ENCODE measurements at regions not wholly inside any gene's neighbourhood (a gene's known extent, or its start where the extent isn't known, plus 50 kb on each side); places are given as distances from the start of the nearest gene placed in this dataset.

DNA sequence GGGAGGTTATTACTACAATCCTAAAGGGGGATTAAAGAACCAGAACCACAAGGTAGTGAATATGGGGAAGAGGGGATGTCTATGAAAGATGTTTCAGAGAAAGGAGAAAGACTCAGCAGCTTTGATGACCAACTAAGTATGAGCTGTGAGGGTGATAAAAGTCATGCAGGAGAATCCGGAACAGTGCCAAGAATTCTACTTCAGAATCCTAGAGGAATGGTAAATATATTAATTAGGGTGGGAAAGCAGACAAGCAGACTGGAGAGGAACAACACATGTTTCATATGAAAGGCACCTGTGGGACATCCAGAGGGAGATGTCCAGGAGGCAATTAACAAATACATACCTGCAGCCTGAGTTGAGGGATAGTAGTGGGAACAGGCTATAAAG is 642.2 kb upstream of the DIPK2B start:
- Histone ChIP-seq H3K4me1 (ENCODE audit: control insufficient read depth, low read depth, low read length) (no peaks in the 10 kb centered on the region), H3K36me3 (ENCODE audit: control insufficient read depth, low read depth, low read length) (peaks cover 54% of the 10 kb centered on the region)

DNA sequence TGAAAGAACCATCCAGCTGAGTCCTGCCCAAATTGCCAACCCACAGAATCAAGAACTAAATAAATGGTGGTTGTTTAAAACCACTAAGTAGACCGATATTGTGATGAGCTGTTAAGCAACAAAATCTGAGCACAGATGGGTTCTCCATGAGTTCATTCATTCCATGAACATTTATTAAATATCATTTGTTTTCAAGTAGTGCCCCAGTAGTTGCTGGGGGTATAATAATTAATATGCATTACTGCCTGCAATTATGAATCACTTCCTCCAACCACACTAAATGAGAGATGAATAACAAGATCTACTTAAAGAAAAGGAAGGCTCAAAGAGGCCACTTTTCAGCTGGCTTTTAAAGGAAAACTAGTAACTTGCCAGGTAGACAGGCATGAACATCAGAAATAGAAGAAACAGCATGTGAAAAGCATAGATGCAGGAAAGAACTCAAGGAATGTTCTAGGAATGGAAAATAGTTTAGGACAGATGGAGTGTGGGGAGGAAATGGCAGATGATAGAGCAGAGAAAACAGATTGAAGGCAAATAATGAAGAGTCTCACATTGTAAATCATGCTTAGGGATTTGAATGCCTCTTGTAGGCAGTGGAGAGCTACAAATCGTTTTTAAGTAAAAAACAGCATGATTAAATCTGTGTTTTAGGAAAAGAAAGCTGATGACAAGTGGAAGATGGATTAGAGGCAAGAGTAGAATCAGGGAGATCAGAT is 641.7 kb upstream of the DIPK2B start:
- Histone ChIP-seq H3K9me3 (ENCODE audit: control insufficient read depth, low read depth, low read length) (peaks cover 18% of the 10 kb centered on the region), H3K27me3 (ENCODE audit: control insufficient read depth, insufficient read depth, low read length) (no peaks in the 10 kb centered on the region), H3K9ac (ENCODE audit: low read length) (no peak overlapping the region), H3K4me1 (ENCODE audit: control insufficient read depth, low read depth, low read length) (no peaks in the 10 kb centered on the region), H3K27ac (ENCODE audit: low read length) (no peak overlapping the region), H3K36me3 (ENCODE audit: control insufficient read depth, low read depth, low read length) (peaks cover 50% of the 10 kb centered on the region), H3K4me3 (ENCODE audit: low read length) (no peak overlapping the region)

More for the DNA sequence above, 642.2 kb upstream of the DIPK2B start:
- Histone ChIP-seq H3K9me3 (ENCODE audit: control insufficient read depth, low read depth, low read length) (peaks cover 18% of the 10 kb centered on the region), H3K27me3 (ENCODE audit: control insufficient read depth, insufficient read depth, low read length) (no peaks in the 10 kb centered on the region), H3K27ac (ENCODE audit: low read length) (no peak overlapping the region), H3K4me3 (ENCODE audit: low read length) (no peak overlapping the region), H3K9ac (ENCODE audit: low read length) (no peak overlapping the region)

GRCh38 chrX:45840411-45840950 is 639.8 kb upstream of the DIPK2B start:
- H3K27ac ChIP-seq (ENCODE audit: low read length): no peak overlapping the region
- no peak overlapping the region for H3K4me3 ChIP-seq (ENCODE audit: low read length)
- H3K9ac ChIP-seq (ENCODE audit: low read length): no peak overlapping the region
- H3K4me1 ChIP-seq (ENCODE audit: control insufficient read depth, low read depth, low read length): no peaks in the 10 kb centered on the region
- peaks cover 32% of the 10 kb centered on the region for H3K36me3 ChIP-seq (ENCODE audit: control insufficient read depth, low read depth, low read length)
- H3K9me3 ChIP-seq (ENCODE audit: control insufficient read depth, low read depth, low read length): peaks cover 15% of the 10 kb centered on the region
- no peaks in the 10 kb centered on the region for H3K27me3 ChIP-seq (ENCODE audit: control insufficient read depth, insufficient read depth, low read length)

DNA sequence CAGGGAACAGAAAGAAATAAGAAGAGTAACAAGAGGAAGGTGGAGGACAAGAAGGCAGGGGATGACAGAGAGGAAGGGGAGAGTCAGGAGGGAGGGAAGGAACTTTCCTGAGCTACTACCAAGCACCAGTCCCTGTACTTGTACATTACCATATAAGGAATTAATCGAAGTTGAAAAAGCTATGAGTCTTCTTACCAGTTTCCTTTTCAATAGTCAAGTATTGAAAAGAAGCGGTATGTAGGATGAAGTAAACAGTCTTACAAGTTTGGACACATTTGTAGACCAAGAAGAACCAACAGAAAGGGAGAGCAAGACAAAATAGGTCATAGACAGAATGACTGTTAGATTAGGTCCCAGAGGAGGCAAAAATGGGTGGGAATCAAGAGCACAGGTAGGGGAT is 629.7 kb upstream of the DIPK2B start:
- Histone ChIP-seq H3K9me3 (ENCODE audit: control insufficient read depth, low read depth, low read length) (peaks cover 25% of the 10 kb centered on the region), H3K4me3 (ENCODE audit: low read length) (no peak overlapping the region), H3K4me1 (ENCODE audit: control insufficient read depth, low read depth, low read length) (peaks cover 5% of the 10 kb centered on the region), H3K9ac (ENCODE audit: low read length) (no peak overlapping the region), H3K36me3 (ENCODE audit: control insufficient read depth, low read depth, low read length) (peaks cover 14% of the 10 kb centered on the region), H3K27ac (ENCODE audit: low read length) (no peak overlapping the region), H3K27me3 (ENCODE audit: control insufficient read depth, insufficient read depth, low read length) (no peaks in the 10 kb centered on the region)

GRCh38 chrX:45824471-45824870 is 623.8 kb upstream of the DIPK2B start:
- Histone ChIP-seq H3K4me1 (ENCODE audit: control insufficient read depth, low read depth, low read length) (no peaks in the 10 kb centered on the region), H3K4me3 (ENCODE audit: low read length) (no peak overlapping the region), H3K9me3 (ENCODE audit: control insufficient read depth, low read depth, low read length) (peaks cover 19% of the 10 kb centered on the region), H3K36me3 (ENCODE audit: control insufficient read depth, low read depth, low read length) (peaks cover 23% of the 10 kb centered on the region), H3K27me3 (ENCODE audit: control insufficient read depth, insufficient read depth, low read length) (no peaks in the 10 kb centered on the region), H3K27ac (ENCODE audit: low read length) (no peak overlapping the region), H3K9ac (ENCODE audit: low read length) (no peak overlapping the region)

GRCh38 chrX:45823536-45823935 is 622.9 kb upstream of the DIPK2B start:
- no peak overlapping the region for H3K9ac ChIP-seq (ENCODE audit: low read length)
- H3K27me3 ChIP-seq (ENCODE audit: control insufficient read depth, insufficient read depth, low read length): no peaks in the 10 kb centered on the region
- H3K36me3 ChIP-seq (ENCODE audit: control insufficient read depth, low read depth, low read length): peaks cover 27% of the 10 kb centered on the region
- no peak overlapping the region for H3K4me3 ChIP-seq (ENCODE audit: low read length)
- no peaks in the 10 kb centered on the region for H3K4me1 ChIP-seq (ENCODE audit: control insufficient read depth, low read depth, low read length)
- H3K27ac ChIP-seq (ENCODE audit: low read length): no peak overlapping the region
- peaks cover 14% of the 10 kb centered on the region for H3K9me3 ChIP-seq (ENCODE audit: control insufficient read depth, low read depth, low read length)

GRCh38 chrX:45822124-45822523 is 621.4 kb upstream of the DIPK2B start:
- peaks cover 17% of the 10 kb centered on the region for H3K9me3 ChIP-seq (ENCODE audit: control insufficient read depth, low read depth, low read length)
- H3K27me3 ChIP-seq (ENCODE audit: control insufficient read depth, insufficient read depth, low read length): no peaks in the 10 kb centered on the region
- peaks cover 27% of the 10 kb centered on the region for H3K36me3 ChIP-seq (ENCODE audit: control insufficient read depth, low read depth, low read length)
- H3K4me1 ChIP-seq (ENCODE audit: control insufficient read depth, low read depth, low read length): no peaks in the 10 kb centered on the region
- H3K9ac ChIP-seq (ENCODE audit: low read length): no peak overlapping the region
- no peak overlapping the region for H3K4me3 ChIP-seq (ENCODE audit: low read length)
- H3K27ac ChIP-seq (ENCODE audit: low read length): no peak overlapping the region

DNA sequence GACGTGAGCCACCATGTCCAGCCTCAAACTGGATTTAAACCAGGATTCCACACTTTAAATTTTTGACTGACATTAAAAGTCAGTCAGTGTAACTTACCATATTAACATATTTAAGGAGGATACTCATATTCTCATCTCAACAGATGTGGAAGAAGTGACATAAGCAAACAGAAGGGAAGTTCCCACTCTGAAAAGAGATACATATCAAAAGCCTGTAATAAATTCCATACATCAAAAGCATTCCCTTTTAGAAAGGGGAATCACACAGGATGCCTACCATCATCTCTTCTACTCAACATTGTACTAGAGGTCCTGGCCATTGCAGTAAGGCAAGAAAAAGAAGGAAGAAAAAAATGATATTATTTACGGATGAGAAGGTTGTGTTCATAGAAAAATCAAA is 618.2 kb upstream of the DIPK2B start:
- no peak overlapping the region for H3K27ac ChIP-seq (ENCODE audit: low read length)
- no peaks in the 10 kb centered on the region for H3K27me3 ChIP-seq (ENCODE audit: control insufficient read depth, insufficient read depth, low read length)
- peaks cover 11% of the 10 kb centered on the region for H3K36me3 ChIP-seq (ENCODE audit: control insufficient read depth, low read depth, low read length)
- no peaks in the 10 kb centered on the region for H3K4me1 ChIP-seq (ENCODE audit: control insufficient read depth, low read depth, low read length)
- no peak overlapping the region for H3K9ac ChIP-seq (ENCODE audit: low read length)
- peaks cover 16% of the 10 kb centered on the region for H3K9me3 ChIP-seq (ENCODE audit: control insufficient read depth, low read depth, low read length)
- H3K4me3 ChIP-seq (ENCODE audit: low read length): no peak overlapping the region

- H3K4me3 ChIP-seq (ENCODE audit: low read length): no peak overlapping the region
- peaks cover 6% of the 10 kb centered on the region for H3K36me3 ChIP-seq (ENCODE audit: control insufficient read depth, low read depth, low read length)
- peaks cover 6% of the 10 kb centered on the region for H3K9me3 ChIP-seq (ENCODE audit: control insufficient read depth, low read depth, low read length)
- H3K4me1 ChIP-seq (ENCODE audit: control insufficient read depth, low read depth, low read length): peaks cover 4% of the 10 kb centered on the region
- no peaks in the 10 kb centered on the region for H3K27me3 ChIP-seq (ENCODE audit: control insufficient read depth, insufficient read depth, low read length)
- H3K27ac ChIP-seq (ENCODE audit: low read length): no peak overlapping the region
- no peak overlapping the region for H3K9ac ChIP-seq (ENCODE audit: low read length)
Observed at GRCh38 chrX:45815441-45815840, 614.8 kb upstream of the DIPK2B start.

DNA sequence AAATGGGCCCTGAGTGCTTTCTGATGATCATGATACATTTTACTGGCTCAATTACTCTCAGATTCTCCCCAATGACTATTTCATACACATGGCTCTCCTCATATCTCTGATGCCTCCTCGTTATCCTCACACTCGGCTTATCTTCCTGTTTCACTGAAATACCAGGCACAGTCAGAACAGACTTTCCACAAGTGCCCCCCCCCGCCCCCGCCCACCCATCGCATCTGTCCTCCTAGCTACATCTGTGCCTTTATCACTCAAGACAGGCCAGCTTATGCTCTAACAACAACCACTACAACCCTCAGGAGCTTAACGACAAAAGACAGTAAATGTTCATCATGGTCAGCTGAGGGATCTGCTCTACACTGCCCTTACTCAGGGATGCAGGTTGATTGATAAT is 610.6 kb upstream of the DIPK2B start:
- H3K4me1 ChIP-seq (ENCODE audit: control insufficient read depth, low read depth, low read length): peaks cover 6% of the 10 kb centered on the region
- H3K27me3 ChIP-seq (ENCODE audit: control insufficient read depth, insufficient read depth, low read length): no peaks in the 10 kb centered on the region
- H3K36me3 ChIP-seq (ENCODE audit: control insufficient read depth, low read depth, low read length): no peaks in the 10 kb centered on the region
- H3K4me3 ChIP-seq (ENCODE audit: low read length): no peak overlapping the region
- H3K9ac ChIP-seq (ENCODE audit: low read length): no peak overlapping the region
- no peaks in the 10 kb centered on the region for H3K9me3 ChIP-seq (ENCODE audit: control insufficient read depth, low read depth, low read length)
- no peak overlapping the region for H3K27ac ChIP-seq (ENCODE audit: low read length)

DNA sequence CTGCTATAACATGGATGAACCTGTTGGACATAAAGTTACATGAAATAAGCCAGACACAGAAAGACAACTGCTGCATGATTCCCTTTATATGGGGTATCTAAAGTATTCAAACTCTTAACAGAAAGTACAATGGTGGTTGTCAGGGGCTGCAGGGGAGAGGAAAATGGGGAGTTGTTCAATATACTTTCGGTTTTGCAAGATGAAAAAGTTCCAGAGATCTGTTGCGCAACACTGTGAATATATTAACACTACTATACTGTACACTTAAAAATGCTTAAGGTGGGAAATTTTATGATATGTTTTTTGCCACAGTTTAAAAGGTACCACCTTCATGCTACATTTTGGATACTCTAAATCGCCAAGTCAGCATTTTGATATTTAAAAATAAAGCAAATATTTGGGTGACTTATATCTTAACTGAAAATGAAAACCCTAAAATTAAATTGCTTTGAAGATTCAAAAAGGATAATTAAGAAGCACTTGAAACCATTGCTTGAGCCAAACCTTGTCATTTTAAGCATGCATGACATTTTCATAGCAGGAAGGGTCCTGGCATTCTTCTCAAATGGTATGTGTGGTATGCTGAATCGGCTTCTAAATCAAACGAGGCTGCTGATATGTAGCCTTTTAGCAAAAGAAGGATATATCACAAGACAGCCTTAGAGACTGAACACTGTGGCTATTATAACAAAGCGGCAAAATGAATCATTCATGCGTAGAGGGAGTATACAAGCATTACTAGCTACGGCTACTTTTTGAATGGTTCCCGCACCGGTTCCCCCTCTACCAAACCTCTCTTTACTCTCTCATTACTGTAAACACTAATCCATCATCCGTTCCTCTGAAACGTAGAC is 607.1 kb upstream of the DIPK2B start:
- H3K4me3 ChIP-seq (ENCODE audit: low read length): no peak overlapping the region
- H3K36me3 ChIP-seq (ENCODE audit: control insufficient read depth, low read depth, low read length): no peaks in the 10 kb centered on the region
- no peaks in the 10 kb centered on the region for H3K27me3 ChIP-seq (ENCODE audit: control insufficient read depth, insufficient read depth, low read length)
- H3K4me1 ChIP-seq (ENCODE audit: control insufficient read depth, low read depth, low read length): peaks cover 6% of the 10 kb centered on the region
- no peak overlapping the region for H3K27ac ChIP-seq (ENCODE audit: low read length)
- peaks cover 7% of the 10 kb centered on the region for H3K9me3 ChIP-seq (ENCODE audit: control insufficient read depth, low read depth, low read length)
- H3K9ac ChIP-seq (ENCODE audit: low read length): no peak overlapping the region

Data from iPS-18a (cell line).